Activated CD8-positive, alpha-beta memory T cell treated with anti-CD3 and anti-CD28 coated beads, Interleukin-2, amount 50 U/mL, for 4 hours (primary cell): ENCODE measurements at regions not wholly inside any gene's neighbourhood (a gene's known extent, or its start where the extent isn't known, plus 50 kb on each side); places are given as distances from the start of the nearest gene placed in this dataset.

Experiments
- DNase-seq: peaks from one replicate; pipeline ENCODE4 v3.0.0-alpha.2; 2020

DNA sequence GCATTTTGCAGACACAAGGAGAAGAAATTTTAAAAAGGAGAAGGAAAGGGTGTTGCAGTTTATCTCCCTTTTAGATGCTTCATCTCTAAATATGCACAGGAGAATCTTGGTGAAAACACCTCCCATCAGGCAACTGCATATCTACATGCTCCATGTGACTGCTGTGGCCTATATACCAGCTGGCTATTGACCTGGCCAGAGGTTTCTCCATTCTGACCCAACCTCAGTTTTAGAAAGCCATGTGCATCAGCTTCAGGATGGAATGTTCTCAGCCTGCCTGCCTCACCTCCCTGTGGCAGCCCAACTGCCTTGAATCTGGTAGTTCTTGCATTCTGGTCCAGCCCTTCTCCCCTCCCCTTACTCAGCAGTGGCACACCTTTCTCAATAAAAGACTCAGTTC is 1958.8 kb upstream of the CELF4 start:
- DNase-seq: no peak

DNA sequence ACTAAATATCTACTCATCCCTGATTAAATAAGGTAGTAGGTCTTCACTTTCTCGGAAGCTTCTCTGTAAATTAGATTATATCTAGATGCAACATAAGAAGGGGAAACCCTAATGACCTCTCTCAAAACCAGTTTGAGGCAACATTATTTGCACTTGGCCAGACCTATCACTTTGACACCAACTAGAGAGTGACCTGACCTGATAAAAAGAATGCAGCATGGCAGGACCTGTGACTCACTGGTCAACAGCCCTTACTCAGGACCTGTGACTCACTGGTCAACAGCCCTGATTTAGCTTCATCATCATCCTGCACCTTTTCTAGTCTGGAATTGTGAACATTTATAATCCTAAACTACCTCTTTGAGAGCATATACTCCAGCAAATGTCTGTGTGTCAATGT is 1957.7 kb upstream of the CELF4 start:
- no peak for DNase-seq

DNA sequence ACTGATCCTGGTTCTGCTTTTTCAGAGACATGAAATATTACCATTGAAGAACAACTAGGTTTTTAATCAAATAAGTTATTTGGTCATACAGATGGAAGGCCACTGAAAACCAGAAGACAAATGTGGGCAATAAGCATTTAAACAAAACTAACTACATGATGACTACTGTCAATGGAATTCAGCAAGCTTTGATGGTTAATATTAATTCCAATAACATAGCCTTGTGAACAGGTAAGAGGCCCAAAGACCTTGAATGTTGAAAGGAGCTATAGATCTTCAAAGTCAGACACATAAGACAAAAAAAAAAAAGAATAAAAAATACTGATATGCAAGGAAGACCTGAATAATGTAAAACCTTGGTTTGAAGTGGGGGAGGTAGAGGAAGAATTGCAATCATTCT is 1955.6 kb upstream of the CELF4 start:
- no peak for DNase-seq

DNA sequence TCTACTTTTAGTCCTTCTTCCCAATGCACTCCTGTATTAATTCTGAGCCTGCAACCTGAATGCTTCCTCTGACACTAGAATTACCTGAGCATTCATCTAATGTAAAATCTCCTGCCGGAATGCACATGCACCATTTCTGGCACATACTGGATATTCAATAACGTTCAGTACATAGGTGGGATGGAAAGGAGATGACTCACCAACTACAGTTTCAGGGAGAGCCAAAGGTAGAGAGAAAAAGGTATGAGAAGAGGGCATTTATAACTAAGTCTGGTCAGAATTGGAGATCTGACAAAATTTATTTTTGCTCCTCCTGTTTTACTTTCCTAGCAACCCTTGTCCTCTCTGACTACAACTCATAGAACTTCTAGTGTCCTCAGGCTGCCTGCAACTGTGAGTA is 1954.1 kb upstream of the CELF4 start:
- no peak for DNase-seq

DNA sequence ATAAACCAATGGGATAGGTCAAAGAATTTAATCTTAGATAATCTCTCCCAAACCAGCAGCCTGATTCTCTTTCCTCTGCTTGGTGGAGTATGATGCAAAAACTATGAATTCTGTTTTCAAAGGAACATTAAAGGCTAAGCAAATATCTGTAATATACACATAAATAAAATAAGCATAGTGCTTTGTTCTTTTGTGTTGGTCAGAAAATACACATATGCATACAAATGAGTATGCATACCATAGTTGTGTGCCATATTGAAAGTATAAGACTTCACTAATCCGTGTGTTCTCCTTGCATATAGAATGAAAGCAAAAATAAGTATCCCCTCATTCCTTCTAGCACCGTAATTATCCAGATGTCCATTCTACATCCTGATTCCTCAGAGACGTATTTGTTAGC is 1949.7 kb upstream of the CELF4 start:
- no peak for DNase-seq

DNA sequence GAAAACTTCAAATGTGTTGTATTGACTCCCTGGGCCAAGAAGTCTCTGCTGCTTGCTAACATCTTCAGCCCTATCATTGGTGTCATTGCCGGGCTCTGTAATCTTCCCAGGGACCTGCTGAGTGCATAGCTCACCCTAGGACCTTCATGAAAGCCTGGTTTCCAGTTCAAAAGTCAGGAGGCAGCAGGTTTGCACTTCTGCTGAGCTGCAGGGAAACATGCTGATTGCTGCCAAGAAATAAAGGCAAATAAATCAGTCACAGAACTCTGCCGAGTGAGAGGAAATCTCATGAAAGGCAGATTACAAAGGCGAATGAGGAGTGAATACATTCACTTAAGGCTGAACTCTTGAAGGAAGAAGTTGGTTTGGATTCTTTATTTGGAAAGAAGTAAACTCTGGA is 1947.6 kb upstream of the CELF4 start:
- no peak for DNase-seq

DNA sequence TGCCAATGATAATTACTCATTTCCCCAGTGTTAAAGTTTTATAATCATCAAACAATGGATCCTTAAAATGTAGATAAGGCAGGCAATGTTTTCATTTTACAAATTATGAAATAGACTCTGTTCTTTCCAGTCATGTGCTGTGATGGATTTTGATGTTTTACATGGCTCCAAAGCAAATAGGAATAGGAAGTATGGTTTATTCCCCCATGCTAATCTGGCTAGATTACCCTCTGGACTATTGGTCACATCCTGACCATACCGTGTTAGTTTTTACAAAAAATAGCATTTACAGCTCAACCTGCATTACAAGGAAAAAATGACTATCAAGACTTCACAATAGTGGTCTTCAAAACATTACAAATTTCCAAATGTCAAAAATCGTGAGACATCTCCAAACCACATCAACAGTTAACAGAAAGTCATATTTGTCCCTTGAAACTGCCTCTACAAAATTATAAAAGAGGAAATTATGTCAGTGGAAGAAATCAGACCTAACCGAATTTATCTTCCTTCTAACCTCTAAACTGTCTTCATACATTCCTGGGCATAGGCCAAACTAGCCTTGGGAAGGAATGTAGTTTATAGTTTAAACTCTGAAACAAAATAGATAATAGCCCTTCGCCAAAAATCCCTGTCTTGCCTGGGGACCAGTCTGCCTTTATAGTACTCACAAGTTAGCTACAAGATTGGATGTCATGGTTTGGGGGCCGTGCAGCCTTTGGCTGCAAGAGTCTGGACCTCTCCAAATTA is 1941.2 kb upstream of the CELF4 start:
- DNase-seq: no peak

DNA sequence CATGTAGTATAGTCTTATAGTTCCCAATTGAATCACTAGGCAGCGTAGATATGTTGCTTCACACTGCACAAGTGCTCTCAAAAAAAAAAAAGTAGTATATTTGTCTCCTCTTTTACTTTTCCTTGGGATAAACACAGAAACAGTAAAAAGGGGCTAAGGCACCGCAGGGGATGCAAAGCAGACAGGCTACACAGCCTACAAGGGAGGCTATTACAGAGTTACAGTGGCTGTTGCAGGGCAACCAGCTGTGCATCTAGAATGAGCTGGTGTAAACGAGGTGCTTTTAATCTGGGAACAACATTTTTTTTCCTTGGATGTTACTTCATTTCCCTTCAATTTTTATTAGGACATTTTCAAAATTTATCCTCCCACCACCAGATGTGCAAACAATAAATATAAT is 1934.7 kb upstream of the CELF4 start:
- no peak for DNase-seq

DNA sequence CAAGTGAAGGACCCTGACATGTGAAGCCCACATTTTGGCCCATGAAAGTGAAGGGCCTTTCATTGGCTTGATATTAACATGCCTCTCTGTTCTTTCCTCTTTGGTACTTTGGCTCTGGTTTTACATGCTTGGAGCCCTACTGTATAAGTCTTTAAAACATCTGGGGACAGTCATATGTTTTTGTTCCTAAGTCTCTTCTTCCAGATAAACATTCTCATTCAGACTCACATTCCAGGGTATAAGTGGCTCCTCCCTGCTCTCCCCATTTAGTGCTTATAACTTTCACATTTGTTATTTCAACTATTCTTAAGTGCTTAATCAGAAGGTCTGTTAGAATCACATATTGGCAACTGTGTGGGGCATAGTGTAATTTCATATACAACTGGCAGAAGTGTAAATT is 1932.2 kb upstream of the CELF4 start:
- DNase-seq: no peak

DNA sequence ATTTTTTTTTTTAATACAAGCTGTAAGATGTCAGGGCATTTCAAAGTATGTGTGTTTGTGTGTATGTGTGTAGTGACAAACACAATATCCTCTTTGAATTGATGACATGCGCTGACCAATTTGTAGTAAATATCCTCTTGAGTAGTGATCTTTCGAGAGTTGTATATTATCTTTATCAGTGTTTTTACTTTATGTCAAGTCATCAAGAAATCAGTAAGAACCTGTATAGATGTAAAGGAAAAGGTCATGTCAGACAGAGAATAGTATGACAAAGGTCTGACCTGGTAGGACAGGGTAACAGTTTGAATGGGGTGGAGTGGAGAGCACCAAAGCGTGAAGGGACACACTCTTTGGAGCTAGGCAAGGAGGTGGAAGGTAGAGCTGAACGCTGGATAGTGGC is 1931.4 kb upstream of the CELF4 start:
- DNase-seq: no peak

DNA sequence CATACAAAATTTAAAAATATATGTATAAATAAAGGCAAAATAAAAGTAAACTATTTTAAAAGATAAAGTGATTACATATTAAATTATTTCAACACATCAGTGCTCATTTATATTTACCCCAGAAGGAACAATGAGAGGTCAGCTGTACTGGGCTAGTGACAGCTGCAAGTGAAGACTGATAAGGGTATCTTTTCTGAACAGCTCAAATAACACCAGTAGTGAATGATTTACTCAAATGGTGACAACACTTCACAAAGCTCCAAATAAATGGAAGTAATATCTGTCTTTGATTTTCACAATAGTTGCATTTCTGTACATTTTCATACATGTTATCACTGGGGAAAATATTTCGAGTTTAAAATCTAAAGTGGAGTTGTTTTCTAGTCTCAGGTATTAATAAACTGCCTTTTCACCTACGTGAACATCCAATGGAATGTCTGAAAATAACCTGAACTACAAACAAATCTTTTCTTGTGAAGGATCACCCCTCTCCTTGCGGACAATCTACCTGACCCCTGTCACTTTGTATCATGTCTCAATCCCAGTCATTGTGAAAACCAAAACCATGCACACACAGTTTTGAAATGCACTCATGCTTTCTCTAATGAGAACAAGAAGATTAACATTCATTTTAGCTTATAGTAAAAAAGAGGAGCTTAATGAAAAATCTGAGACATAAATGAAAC is 1928.8 kb upstream of the CELF4 start:
- DNase-seq: no peak

DNA sequence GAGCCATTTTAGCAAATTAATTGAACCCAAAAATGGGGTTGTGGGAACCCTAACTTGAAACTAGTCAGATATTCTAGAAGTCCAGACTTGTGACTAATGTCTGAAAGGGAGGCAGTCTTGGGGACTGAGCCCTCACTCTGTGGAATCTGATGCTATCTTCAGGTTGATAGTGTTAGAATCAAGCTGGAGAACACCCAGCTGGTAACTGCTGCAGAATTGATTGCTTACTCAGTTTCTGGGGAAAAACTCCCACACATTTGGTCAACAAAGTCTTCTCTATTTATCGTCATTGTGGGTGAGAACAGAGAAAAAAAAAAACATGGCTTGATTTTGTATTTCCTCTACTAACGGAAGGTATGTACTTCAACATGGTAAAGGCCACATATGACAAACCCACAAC is 1925.8 kb upstream of the CELF4 start:
- no peak for DNase-seq

DNA sequence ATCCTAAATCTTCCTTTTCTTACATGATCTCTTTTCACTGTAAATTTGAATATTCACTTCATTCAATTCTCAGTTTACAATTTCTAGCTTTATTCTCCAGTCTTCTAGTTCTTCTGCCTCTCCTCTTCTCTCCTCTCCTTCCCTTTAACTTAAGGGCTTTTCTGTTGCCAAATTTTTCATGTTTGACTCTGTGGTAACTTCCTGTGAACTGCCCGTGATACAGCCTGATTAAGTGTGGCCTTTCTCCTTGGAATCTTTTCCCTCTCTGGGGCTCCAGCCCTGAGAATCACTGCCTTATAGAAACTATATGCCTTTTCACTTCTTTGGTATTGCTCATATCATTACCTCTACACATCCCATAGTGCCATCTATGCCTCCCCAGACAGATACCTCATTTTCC is 1923.8 kb upstream of the CELF4 start:
- no peak for DNase-seq

DNA sequence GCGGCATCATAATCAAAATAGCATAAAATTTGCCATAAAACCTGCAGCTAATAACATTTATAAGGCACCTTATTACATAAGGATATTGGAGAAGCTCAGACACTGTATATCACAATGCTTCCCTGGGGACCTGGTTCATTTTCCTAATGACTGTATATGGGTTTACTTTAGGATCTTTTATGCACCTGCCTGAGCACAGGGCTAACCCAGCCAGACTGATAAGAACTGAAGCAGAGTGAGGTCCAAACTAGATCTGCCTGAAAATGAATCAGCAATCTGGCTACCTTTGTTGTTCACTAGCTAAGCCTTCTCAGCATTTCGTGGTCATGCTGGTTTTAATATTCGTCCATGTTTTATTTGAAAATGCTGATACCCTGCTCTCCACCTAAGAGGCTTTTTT is 1922.3 kb upstream of the CELF4 start:
- no peak for DNase-seq

DNA sequence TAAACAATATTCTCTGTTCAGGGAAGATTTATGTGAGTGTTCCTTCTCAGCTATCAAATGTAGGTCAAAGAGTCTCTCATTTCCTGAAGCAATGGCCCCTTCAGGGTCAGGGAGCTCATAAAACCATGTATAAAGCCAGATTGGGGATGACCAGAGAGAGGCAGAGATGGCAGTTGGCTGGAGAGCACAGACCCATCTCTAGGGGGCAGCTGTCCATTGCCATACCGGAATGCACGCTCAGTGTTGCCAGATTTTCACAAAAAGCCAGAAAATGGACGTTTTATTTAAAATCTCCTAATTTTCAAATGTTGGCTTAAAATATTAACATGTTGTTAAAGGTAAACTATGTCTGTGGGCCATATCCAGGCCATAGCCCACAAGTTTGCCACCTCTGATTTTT is 1920.7 kb upstream of the CELF4 start:
- DNase-seq: no peak

DNA sequence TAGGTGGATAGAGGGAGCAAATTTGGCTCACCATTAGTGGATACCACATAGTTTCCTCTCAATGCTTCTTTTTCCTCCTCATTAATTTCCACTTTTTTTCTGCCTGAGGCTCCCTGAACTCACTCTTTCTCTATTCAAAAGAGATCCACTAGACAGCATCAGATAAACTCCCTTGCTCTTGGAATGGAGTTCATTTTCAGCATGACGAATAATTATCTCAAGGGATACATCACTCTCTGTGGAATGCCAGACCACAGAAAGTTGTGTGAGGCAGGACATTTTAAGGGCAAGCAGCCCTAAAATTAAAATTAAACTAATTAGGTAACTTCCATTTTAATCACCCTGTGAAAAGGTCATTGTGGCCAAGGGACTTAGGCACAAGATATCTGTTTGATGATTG is 1920.1 kb upstream of the CELF4 start:
- DNase-seq: no peak

DNA sequence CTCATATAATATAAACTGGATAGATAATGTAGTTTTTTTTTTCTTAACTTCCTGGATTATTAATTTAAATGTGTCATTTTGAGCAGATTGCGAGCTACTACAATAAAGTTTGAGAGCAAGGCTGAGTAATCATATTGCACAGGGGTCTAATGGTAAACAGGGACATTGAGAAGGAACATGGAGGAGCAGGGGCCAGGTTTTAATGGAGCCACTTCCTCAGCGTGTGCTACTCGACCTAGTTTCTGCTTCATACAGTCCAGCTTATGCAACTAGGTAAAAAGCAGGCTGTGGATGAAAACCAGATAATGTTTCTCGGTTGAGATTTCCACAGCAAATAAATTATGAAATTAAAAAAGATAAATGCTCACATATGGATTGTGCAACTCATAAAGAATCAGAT is 1915.7 kb upstream of the CELF4 start:
- DNase-seq: no peak

DNA sequence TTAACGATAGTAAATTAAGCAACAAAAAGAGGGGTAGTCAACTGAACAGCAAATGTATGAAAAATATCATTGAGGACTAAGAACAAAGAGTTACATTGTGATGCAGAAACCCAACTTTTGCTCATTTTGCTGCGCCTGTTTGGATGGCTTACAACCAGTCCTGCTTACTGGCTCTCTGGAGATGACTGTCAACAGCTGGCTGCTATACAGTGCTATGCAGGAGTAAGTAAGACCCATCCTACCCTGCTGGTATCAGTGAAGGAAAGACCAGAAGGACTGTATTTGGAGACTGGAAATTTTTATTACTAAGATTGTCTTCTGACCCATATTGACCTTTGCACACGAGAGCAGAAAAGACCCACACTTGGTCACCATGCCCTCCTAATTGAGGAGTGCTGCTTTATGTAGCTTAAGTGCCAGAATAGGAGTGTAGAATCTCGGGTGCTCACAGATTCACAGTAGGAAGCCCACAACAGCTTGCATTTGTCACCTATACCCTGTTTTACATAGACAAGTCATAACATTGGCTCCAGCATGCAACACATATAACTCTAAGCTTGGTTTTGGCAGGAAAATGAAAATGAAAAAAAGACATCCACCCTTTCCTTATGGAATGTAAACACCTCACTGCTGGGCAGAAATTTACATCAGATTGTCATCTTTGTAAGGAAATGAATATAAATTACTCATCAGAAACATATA is 1915.0 kb upstream of the CELF4 start:
- no peak for DNase-seq

DNA sequence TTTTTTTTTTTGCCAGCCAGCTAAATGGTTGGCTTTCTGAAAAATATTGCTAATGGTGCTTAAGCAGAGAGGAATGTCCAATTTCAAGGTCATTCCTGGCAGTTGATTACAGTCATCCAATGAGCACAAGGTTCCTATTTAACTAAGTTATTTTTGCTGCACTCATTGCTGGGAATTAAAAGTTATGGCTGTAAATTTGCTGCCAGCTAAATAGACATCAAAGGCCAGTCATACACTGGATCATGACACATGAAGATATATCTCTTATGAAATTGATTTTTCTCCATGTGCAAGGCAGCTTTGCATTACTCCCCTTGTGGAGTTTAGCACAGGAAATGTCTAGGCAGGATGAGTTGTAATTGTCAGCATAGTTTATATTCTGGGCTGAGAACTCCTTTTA is 1898.4 kb upstream of the CELF4 start:
- DNase-seq: no peak

DNA sequence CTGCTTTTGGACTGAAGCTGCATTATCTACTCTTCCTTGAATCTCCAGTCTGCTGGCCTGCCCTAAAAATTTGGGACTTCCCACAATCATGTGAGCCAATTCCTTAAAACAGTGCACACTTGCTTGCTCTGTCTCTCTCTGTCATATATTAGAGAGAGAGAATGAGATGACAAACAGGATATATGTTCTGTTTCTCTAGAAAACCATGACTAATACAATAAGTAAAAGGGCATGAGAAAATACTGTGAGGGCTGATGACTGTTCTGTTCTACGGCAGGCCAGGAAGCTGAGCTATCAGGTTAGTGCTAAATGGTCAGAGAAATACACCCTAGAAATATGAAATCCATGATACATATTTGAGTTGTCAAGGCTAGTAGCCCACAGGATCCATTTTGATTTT is 1896.8 kb upstream of the CELF4 start:
- no peak for DNase-seq

DNA sequence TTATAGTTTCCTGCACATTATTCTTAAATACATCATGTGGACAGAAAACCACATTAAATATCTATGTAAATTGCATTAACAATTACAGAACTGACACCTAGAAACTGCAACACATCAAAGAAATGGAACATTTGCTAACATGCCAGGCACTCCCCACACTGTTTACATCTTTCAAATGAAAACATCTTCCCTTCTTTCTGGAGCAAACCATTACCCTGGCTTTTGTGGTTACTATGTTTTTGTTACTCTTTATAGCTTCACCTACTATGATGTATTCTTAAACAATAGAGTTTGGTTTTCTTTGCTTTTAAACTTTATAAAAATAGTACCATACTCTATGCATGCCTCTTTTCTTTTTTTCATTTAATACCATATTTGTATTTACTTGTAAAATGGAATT is 1894.5 kb upstream of the CELF4 start:
- DNase-seq: no peak

DNA sequence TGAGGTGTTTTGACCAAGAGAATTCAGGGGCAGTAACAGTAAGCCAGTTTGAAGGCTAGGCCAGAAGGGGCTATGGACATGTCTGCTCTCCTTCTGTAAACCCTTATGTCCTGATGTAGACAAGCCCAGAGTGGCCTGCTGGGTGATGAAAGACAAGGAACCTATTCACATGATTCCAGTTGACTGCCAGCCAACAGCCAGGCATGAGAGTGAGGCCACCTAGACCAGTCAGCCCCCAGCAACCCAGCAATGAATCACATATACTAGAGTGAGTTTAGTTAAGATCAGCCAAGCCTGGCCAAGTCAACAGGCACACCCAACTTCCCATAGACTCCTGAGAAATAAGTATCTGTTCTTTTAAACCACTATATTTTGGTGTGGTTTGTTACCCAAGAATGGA is 1889.7 kb upstream of the CELF4 start:
- DNase-seq: no peak

DNA sequence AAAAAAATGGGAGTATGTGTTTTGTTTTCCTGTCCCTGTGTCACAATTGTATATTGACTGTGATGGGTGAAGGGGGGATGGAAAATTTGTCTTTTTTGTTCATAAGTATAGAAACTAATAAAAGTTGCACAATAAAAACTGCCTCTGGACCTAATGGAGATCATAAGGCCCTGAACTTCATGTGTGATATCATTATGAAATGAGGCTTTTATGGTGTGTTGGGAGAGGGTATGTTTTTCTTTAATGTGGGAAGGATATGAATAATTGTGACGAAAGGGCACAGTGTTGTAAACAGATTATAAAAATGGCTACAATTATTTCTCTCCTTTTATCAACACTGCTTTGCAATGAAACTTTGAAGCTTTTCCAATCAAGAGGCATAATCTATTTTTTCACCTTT is 1889.3 kb upstream of the CELF4 start:
- DNase-seq: no peak

DNA sequence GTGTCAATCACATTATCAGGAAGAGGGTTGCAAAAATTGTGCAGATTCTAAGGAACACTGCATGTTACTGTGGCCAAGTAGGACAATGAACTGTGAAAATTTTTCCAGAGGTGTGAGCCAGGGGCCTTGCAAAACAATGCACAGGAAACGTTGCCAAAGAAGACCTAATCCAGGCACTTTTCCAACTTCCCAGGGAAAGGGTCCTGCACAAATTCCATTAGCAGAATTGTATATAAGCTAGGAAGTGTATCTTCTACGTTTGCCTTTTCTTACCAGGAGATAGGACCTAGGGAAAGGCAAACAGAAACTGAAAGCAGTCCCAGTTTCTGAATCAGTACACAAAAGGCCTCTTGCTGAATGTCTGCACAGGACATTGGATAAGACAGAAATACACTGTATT is 1888.3 kb upstream of the CELF4 start:
- no peak for DNase-seq
